Right lobe of liver (tissue), 4 donors: ENCODE measurements at regions not wholly inside any gene's neighbourhood (a gene's known extent, or its start where the extent isn't known, plus 50 kb on each side); places are given as distances from the start of the nearest gene placed in this dataset.

Experiments used
- POLR2A ChIP-seq: fragments of 450-650 bp; IDR thresholded peaks from one replicate; pipeline ENCODE4 v1.6.1; 2017; ENCODE audit warnings: antibody characterized with exemption, mild to moderate bottlenecking
- TF ChIP-seq, protein P1 (sequence below), 4 donors: fragments of 200-600 bp in 3 of 4; fragments of 450-650 bp in 1 of 4; IDR thresholded peaks; one replicate each; pipeline versions ENCODE4 v1.5.1 to v1.8.0; 2016 to 2022; ENCODE audit warnings: antibody characterized with exemption in 4 of 4, mild to moderate bottlenecking in 2 of 4
- donor health status: DM: no; HTN: no; CAD: no.
- donor health status: DM: no; HTN: no; CAD: no.
- donor health status: DM: no; HTN: yes; CAD: no.

DNA sequence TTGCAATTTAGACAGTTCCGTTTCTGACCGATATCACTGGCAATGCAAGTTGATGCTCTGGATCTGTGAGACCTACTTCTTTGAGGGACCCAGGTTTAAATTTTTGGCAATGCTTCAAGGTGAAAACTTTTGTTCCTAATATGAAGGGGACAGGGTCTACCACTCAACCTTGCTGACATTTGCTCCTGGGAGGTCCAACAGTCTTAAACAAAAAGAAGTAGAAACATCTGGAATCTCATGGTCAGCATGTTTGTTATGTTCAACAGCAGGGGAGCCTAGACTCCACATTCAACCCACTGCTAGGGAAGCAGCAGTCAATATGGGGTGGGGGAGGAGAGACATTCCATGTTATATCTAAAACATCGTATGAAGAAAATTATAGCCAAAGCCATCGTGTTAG, 196.4 kb downstream of the SIM1 start:
- TF ChIP-seq, protein P1, sequence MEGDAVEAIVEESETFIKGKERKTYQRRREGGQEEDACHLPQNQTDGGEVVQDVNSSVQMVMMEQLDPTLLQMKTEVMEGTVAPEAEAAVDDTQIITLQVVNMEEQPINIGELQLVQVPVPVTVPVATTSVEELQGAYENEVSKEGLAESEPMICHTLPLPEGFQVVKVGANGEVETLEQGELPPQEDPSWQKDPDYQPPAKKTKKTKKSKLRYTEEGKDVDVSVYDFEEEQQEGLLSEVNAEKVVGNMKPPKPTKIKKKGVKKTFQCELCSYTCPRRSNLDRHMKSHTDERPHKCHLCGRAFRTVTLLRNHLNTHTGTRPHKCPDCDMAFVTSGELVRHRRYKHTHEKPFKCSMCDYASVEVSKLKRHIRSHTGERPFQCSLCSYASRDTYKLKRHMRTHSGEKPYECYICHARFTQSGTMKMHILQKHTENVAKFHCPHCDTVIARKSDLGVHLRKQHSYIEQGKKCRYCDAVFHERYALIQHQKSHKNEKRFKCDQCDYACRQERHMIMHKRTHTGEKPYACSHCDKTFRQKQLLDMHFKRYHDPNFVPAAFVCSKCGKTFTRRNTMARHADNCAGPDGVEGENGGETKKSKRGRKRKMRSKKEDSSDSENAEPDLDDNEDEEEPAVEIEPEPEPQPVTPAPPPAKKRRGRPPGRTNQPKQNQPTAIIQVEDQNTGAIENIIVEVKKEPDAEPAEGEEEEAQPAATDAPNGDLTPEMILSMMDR (IDR thresholded peaks at IDR 0.05): no peak
- TF ChIP-seq POLR2A: no peak
